ENCODE measurements at regions not wholly inside any gene's neighbourhood (a gene's known extent, or its start where the extent isn't known, plus 50 kb on each side); places are given as distances from the start of the nearest gene placed in this dataset.

- no peaks in the 10 kb centered on the region for H3K36me3 ChIP-seq (ENCODE audit: control insufficient read depth in 2 of 2, insufficient read depth in 2 of 2, low read length in 2 of 2)
- H3K9me3 ChIP-seq (ENCODE audit: control insufficient read depth in 2 of 2, low read length in 2 of 2), result no peaks in the 10 kb centered on the region
- no peaks in the 10 kb centered on the region for H3K27me3 ChIP-seq (ENCODE audit: control insufficient read depth in 2 of 2, insufficient read depth in 2 of 2, low read length in 2 of 2)
- H3K4me3 ChIP-seq (ENCODE audit: low read length in 2 of 2), result no peak overlapping the region
- H3K27ac ChIP-seq (ENCODE audit: low read depth in 2 of 2, low read length in 2 of 2), result no peak overlapping the region
- no peaks in the 10 kb centered on the region for H3K4me1 ChIP-seq (ENCODE audit: control insufficient read depth in 2 of 2, insufficient read depth in 2 of 2, low read length in 2 of 2)
- no peak overlapping the region for H3K9ac ChIP-seq (ENCODE audit: low read depth in 1 of 2, low read length in 2 of 2)
These were observed 180.0 kb downstream of the FGF18 start for GRCh38 chr5:171599411-171599810.

- H3K4me3 ChIP-seq (ENCODE audit: low read length in 2 of 2), result no peak overlapping the region
These were observed 180.6 kb downstream of the FGF18 start for GRCh38 chr5:171599957-171600612.

GRCh38 chr5:171600741-171601265 is 181.4 kb downstream of the FGF18 start:
- H3K4me1 ChIP-seq (ENCODE audit: control insufficient read depth in 2 of 2, insufficient read depth in 2 of 2, low read length in 2 of 2), result no peaks in the 10 kb centered on the region
- no peaks in the 10 kb centered on the region for H3K27me3 ChIP-seq (ENCODE audit: control insufficient read depth in 2 of 2, insufficient read depth in 2 of 2, low read length in 2 of 2)
- H3K36me3 ChIP-seq (ENCODE audit: control insufficient read depth in 2 of 2, insufficient read depth in 2 of 2, low read length in 2 of 2), result no peaks in the 10 kb centered on the region
- no peak overlapping the region for H3K9ac ChIP-seq (ENCODE audit: low read depth in 1 of 2, low read length in 2 of 2)
- H3K4me3 ChIP-seq (ENCODE audit: low read length in 2 of 2), result no peak overlapping the region
- H3K27ac ChIP-seq (ENCODE audit: low read depth in 2 of 2, low read length in 2 of 2), result no peak overlapping the region
- H3K9me3 ChIP-seq (ENCODE audit: control insufficient read depth in 2 of 2, low read length in 2 of 2), result no peaks in the 10 kb centered on the region

More at GRCh38 chr5:171599957-171600612, 180.6 kb downstream of the FGF18 start:
- Histone ChIP-seq H3K9me3 (ENCODE audit: control insufficient read depth in 2 of 2, low read length in 2 of 2) (no peaks in the 10 kb centered on the region), H3K36me3 (ENCODE audit: control insufficient read depth in 2 of 2, insufficient read depth in 2 of 2, low read length in 2 of 2) (no peaks in the 10 kb centered on the region), H3K27ac (ENCODE audit: low read depth in 2 of 2, low read length in 2 of 2) (no peak overlapping the region), H3K4me1 (ENCODE audit: control insufficient read depth in 2 of 2, insufficient read depth in 2 of 2, low read length in 2 of 2) (no peaks in the 10 kb centered on the region), H3K9ac (ENCODE audit: low read depth in 1 of 2, low read length in 2 of 2) (no peak overlapping the region), H3K27me3 (ENCODE audit: control insufficient read depth in 2 of 2, insufficient read depth in 2 of 2, low read length in 2 of 2) (no peaks in the 10 kb centered on the region)

GRCh38 chr5:171601266-171601881 is 181.9 kb downstream of the FGF18 start:
- H3K4me3 ChIP-seq (ENCODE audit: low read length in 2 of 2), result no peak overlapping the region
- H3K27ac ChIP-seq (ENCODE audit: low read depth in 2 of 2, low read length in 2 of 2), result no peak overlapping the region
- H3K36me3 ChIP-seq (ENCODE audit: control insufficient read depth in 2 of 2, insufficient read depth in 2 of 2, low read length in 2 of 2), result no peaks in the 10 kb centered on the region
- H3K9me3 ChIP-seq (ENCODE audit: control insufficient read depth in 2 of 2, low read length in 2 of 2), result no peaks in the 10 kb centered on the region
- no peak overlapping the region for H3K9ac ChIP-seq (ENCODE audit: low read depth in 1 of 2, low read length in 2 of 2)
- H3K27me3 ChIP-seq (ENCODE audit: control insufficient read depth in 2 of 2, insufficient read depth in 2 of 2, low read length in 2 of 2), result no peaks in the 10 kb centered on the region
- H3K4me1 ChIP-seq (ENCODE audit: control insufficient read depth in 2 of 2, insufficient read depth in 2 of 2, low read length in 2 of 2), result no peaks in the 10 kb centered on the region

GRCh38 chr5:171603591-171603990 is 182.0 kb upstream of the SMIM23 start:
- Histone ChIP-seq H3K27ac (ENCODE audit: low read depth in 2 of 2, low read length in 2 of 2) (no peak overlapping the region), H3K9me3 (ENCODE audit: control insufficient read depth in 2 of 2, low read length in 2 of 2) (no peaks in the 10 kb centered on the region), H3K9ac (ENCODE audit: low read depth in 1 of 2, low read length in 2 of 2) (no peak overlapping the region), H3K4me3 (ENCODE audit: low read length in 2 of 2) (no peak overlapping the region), H3K4me1 (ENCODE audit: control insufficient read depth in 2 of 2, insufficient read depth in 2 of 2, low read length in 2 of 2) (no peaks in the 10 kb centered on the region), H3K27me3 (ENCODE audit: control insufficient read depth in 2 of 2, insufficient read depth in 2 of 2, low read length in 2 of 2) (no peaks in the 10 kb centered on the region), H3K36me3 (ENCODE audit: control insufficient read depth in 2 of 2, insufficient read depth in 2 of 2, low read length in 2 of 2) (no peaks in the 10 kb centered on the region)

GRCh38 chr5:171604195-171604594 is 181.4 kb upstream of the SMIM23 start:
- H3K4me1 ChIP-seq (ENCODE audit: control insufficient read depth in 2 of 2, insufficient read depth in 2 of 2, low read length in 2 of 2), result no peaks in the 10 kb centered on the region
- no peak overlapping the region for H3K4me3 ChIP-seq (ENCODE audit: low read length in 2 of 2)
- H3K27ac ChIP-seq (ENCODE audit: low read depth in 2 of 2, low read length in 2 of 2), result no peak overlapping the region
- H3K27me3 ChIP-seq (ENCODE audit: control insufficient read depth in 2 of 2, insufficient read depth in 2 of 2, low read length in 2 of 2), result no peaks in the 10 kb centered on the region
- no peak overlapping the region for H3K9ac ChIP-seq (ENCODE audit: low read depth in 1 of 2, low read length in 2 of 2)
- H3K9me3 ChIP-seq (ENCODE audit: control insufficient read depth in 2 of 2, low read length in 2 of 2), result no peaks in the 10 kb centered on the region
- no peaks in the 10 kb centered on the region for H3K36me3 ChIP-seq (ENCODE audit: control insufficient read depth in 2 of 2, insufficient read depth in 2 of 2, low read length in 2 of 2)

GRCh38 chr5:171606414-171607024 is 179.1 kb upstream of the SMIM23 start:
- Histone ChIP-seq H3K27me3 (ENCODE audit: control insufficient read depth in 2 of 2, insufficient read depth in 2 of 2, low read length in 2 of 2) (no peaks in the 10 kb centered on the region), H3K9me3 (ENCODE audit: control insufficient read depth in 2 of 2, low read length in 2 of 2) (no peaks in the 10 kb centered on the region), H3K4me3 (ENCODE audit: low read length in 2 of 2) (no peak overlapping the region), H3K4me1 (ENCODE audit: control insufficient read depth in 2 of 2, insufficient read depth in 2 of 2, low read length in 2 of 2) (no peaks in the 10 kb centered on the region), H3K9ac (ENCODE audit: low read depth in 1 of 2, low read length in 2 of 2) (no peak overlapping the region), H3K36me3 (ENCODE audit: control insufficient read depth in 2 of 2, insufficient read depth in 2 of 2, low read length in 2 of 2) (no peaks in the 10 kb centered on the region), H3K27ac (ENCODE audit: low read depth in 2 of 2, low read length in 2 of 2) (no peak overlapping the region)

- H3K27me3 ChIP-seq (ENCODE audit: control insufficient read depth in 2 of 2, insufficient read depth in 2 of 2, low read length in 2 of 2), result no peaks in the 10 kb centered on the region
- H3K4me1 ChIP-seq (ENCODE audit: control insufficient read depth in 2 of 2, insufficient read depth in 2 of 2, low read length in 2 of 2), result no peaks in the 10 kb centered on the region
- no peaks in the 10 kb centered on the region for H3K36me3 ChIP-seq (ENCODE audit: control insufficient read depth in 2 of 2, insufficient read depth in 2 of 2, low read length in 2 of 2)
- H3K4me3 ChIP-seq (ENCODE audit: low read length in 2 of 2), result no peak overlapping the region
- H3K9ac ChIP-seq (ENCODE audit: low read depth in 1 of 2, low read length in 2 of 2), result no peak overlapping the region
- no peaks in the 10 kb centered on the region for H3K9me3 ChIP-seq (ENCODE audit: control insufficient read depth in 2 of 2, low read length in 2 of 2)
- H3K27ac ChIP-seq (ENCODE audit: low read depth in 2 of 2, low read length in 2 of 2), result no peak overlapping the region
These were observed 177.8 kb upstream of the SMIM23 start for GRCh38 chr5:171607863-171608262.

- Histone ChIP-seq H3K9me3 (ENCODE audit: control insufficient read depth in 2 of 2, low read length in 2 of 2) (no peaks in the 10 kb centered on the region), H3K27ac (ENCODE audit: low read depth in 2 of 2, low read length in 2 of 2) (no peak overlapping the region), H3K36me3 (ENCODE audit: control insufficient read depth in 2 of 2, insufficient read depth in 2 of 2, low read length in 2 of 2) (no peaks in the 10 kb centered on the region), H3K4me3 (ENCODE audit: low read length in 2 of 2) (no peak overlapping the region), H3K9ac (ENCODE audit: low read depth in 1 of 2, low read length in 2 of 2) (no peak overlapping the region), H3K4me1 (ENCODE audit: control insufficient read depth in 2 of 2, insufficient read depth in 2 of 2, low read length in 2 of 2) (no peaks in the 10 kb centered on the region), H3K27me3 (ENCODE audit: control insufficient read depth in 2 of 2, insufficient read depth in 2 of 2, low read length in 2 of 2) (no peaks in the 10 kb centered on the region)
These were observed 175.7 kb upstream of the SMIM23 start for GRCh38 chr5:171609806-171610452.

GRCh38 chr5:171610686-171611085 is 174.9 kb upstream of the SMIM23 start:
- Histone ChIP-seq H3K4me3 (ENCODE audit: low read length in 2 of 2) (no peak overlapping the region), H3K9me3 (ENCODE audit: control insufficient read depth in 2 of 2, low read length in 2 of 2) (no peaks in the 10 kb centered on the region), H3K36me3 (ENCODE audit: control insufficient read depth in 2 of 2, insufficient read depth in 2 of 2, low read length in 2 of 2) (no peaks in the 10 kb centered on the region), H3K27ac (ENCODE audit: low read depth in 2 of 2, low read length in 2 of 2) (no peak overlapping the region), H3K9ac (ENCODE audit: low read depth in 1 of 2, low read length in 2 of 2) (no peak overlapping the region), H3K27me3 (ENCODE audit: control insufficient read depth in 2 of 2, insufficient read depth in 2 of 2, low read length in 2 of 2) (no peaks in the 10 kb centered on the region), H3K4me1 (ENCODE audit: control insufficient read depth in 2 of 2, insufficient read depth in 2 of 2, low read length in 2 of 2) (no peaks in the 10 kb centered on the region)
